HG03378 (cell line): ENCODE measurements at regions not wholly inside any gene's neighbourhood (a gene's known extent, or its start where the extent isn't known, plus 50 kb on each side); places are given as distances from the start of the nearest gene placed in this dataset.

Experiments used
- ATAC-seq: cut with Tn5 transposase; IDR thresholded peaks from one replicate; pipeline ENCODE4 v1.9.1; 2021; ENCODE audit warnings: mild to moderate bottlenecking, moderate library complexity; ENCODE audit not compliant: unreplicated experiment

- ATAC-seq = no peak
Observed at GRCh38 chr16:72242757-72243156, 70.8 kb upstream of the PMFBP1 start.

- no peak for ATAC-seq
Observed at GRCh38 chr16:72241930-72242329, 70.0 kb upstream of the PMFBP1 start.

- ATAC-seq = no peak
Observed at GRCh38 chr16:72241008-72241407, 69.1 kb upstream of the PMFBP1 start.

- no peak for ATAC-seq
Observed at GRCh38 chr16:72240466-72240865, 68.5 kb upstream of the PMFBP1 start.

GRCh38 chr16:72236866-72237265 is 64.9 kb upstream of the PMFBP1 start:
- ATAC-seq = no peak

GRCh38 chr16:72234387-72234786 is 62.4 kb upstream of the PMFBP1 start:
- no peak for ATAC-seq

GRCh38 chr16:72228014-72228413 is 56.1 kb upstream of the PMFBP1 start:
- ATAC-seq = no peak

GRCh38 chr16:72226136-72226535 is 54.2 kb upstream of the PMFBP1 start:
- ATAC-seq = no peak

GRCh38 chr16:72224260-72224768 is 52.4 kb upstream of the PMFBP1 start:
- no peak for ATAC-seq

- no peak for ATAC-seq
Observed at GRCh38 chr16:72222503-72222902, 50.5 kb upstream of the PMFBP1 start.
